ENCODE measurements at regions not wholly inside any gene's neighbourhood (a gene's known extent, or its start where the extent isn't known, plus 50 kb on each side); places are given as distances from the start of the nearest gene placed in this dataset.

DNA sequence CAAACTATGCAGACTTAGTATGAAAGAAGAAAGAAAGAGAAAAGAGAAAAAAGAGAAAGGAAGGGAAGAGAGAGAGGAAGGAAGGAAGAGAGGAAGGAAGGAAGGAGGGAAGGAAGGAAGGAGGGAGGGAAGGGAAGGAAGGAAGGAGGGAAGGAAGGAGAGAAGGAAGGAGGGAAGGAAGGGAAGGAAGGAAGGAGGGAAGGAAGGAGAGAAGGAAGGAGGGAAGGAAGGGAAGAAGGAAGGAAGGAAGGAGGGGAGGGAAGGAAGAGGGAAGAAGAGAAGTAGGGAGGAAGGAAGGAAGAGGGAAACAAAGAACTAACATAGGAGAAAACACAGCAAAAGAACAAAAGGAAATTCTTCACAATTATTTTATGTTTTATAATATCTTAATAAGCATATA is 502.1 kb downstream of the SOX6 start:
- TF ChIP-seq, protein P1, sequence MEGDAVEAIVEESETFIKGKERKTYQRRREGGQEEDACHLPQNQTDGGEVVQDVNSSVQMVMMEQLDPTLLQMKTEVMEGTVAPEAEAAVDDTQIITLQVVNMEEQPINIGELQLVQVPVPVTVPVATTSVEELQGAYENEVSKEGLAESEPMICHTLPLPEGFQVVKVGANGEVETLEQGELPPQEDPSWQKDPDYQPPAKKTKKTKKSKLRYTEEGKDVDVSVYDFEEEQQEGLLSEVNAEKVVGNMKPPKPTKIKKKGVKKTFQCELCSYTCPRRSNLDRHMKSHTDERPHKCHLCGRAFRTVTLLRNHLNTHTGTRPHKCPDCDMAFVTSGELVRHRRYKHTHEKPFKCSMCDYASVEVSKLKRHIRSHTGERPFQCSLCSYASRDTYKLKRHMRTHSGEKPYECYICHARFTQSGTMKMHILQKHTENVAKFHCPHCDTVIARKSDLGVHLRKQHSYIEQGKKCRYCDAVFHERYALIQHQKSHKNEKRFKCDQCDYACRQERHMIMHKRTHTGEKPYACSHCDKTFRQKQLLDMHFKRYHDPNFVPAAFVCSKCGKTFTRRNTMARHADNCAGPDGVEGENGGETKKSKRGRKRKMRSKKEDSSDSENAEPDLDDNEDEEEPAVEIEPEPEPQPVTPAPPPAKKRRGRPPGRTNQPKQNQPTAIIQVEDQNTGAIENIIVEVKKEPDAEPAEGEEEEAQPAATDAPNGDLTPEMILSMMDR (conservative IDR thresholded peaks at IDR 0.05; ENCODE audit: low read length): no peak
- no peak for TF ChIP-seq EZH2phosphoT487 (IDR thresholded peaks at IDR 0.05; ENCODE audit: borderline replicate concordance)
